CD14-positive monocyte (primary cell): ENCODE measurements at regions not wholly inside any gene's neighbourhood (a gene's known extent, or its start where the extent isn't known, plus 50 kb on each side); places are given as distances from the start of the nearest gene placed in this dataset.

ENCODE experiments used
- DNase-seq, 3 donors: peaks; one replicate each; pipeline ENCODE4 v3.0.0-alpha.2; 2011 to 2022
- H2AFZ ChIP-seq: 2 replicates; pipeline ENCODE4 v1.6.0; 2012; ENCODE audit warnings: mild to moderate bottlenecking, low read depth, low read length, inconsistent platforms; ENCODE audit not compliant: insufficient read depth, poor library complexity, severe bottlenecking
- H3K27ac ChIP-seq, 2 donors: 1 replicate in 1 of 2; 2 replicates in 1 of 2; pipeline ENCODE4 v1.5.1; 2012 to 2013; ENCODE audit warnings: low read length in 2 of 2, control low read depth in 1 of 2, inconsistent platforms in 1 of 2, low read depth in 1 of 2, mild to moderate bottlenecking in 1 of 2
- H3K27me3 ChIP-seq, 2 donors: one replicate each; pipeline versions ENCODE4 v1.6.0 to v1.6.1; 2011 to 2013; ENCODE audit warnings: low read length in 2 of 2; ENCODE audit not compliant: control insufficient read depth in 2 of 2, insufficient read depth in 2 of 2
- H3K36me3 ChIP-seq, 2 donors: replicated peaks in 1 of 2; 1 replicate in 1 of 2; 2 replicates in 1 of 2; pipeline versions ENCODE4 v1.5.1 to v1.6.1; 2012 to 2013; ENCODE audit warnings: low read length in 2 of 2, control low read depth in 1 of 2, inconsistent platforms in 1 of 2, mild to moderate bottlenecking in 1 of 2; ENCODE audit not compliant: insufficient read depth in 2 of 2, control insufficient read depth in 1 of 2
- H3K4me1 ChIP-seq, 2 donors: 1 replicate in 1 of 2; 2 replicates in 1 of 2; pipeline versions ENCODE4 v1.5.1 to v1.6.1; 2012 to 2013; ENCODE audit warnings: low read length in 2 of 2, control low read depth in 1 of 2, inconsistent platforms in 1 of 2, mild to moderate bottlenecking in 1 of 2, moderate library complexity in 1 of 2; ENCODE audit not compliant: insufficient read depth in 2 of 2, control insufficient read depth in 1 of 2
- H3K4me2 ChIP-seq: replicated peaks from 2 replicates; pipeline ENCODE3; 2012; ENCODE audit warnings: low read length, moderate library complexity, mild to moderate bottlenecking; ENCODE audit not compliant: poor library complexity, severe bottlenecking; ENCODE audit errors: extremely low read depth
- H3K4me3 ChIP-seq, 3 experiments: fragments of 200-600 bp in 1 of 3; sonication (generic) in 1 of 3; replicated peaks in 1 of 3; 1 replicate in 2 of 3; 2 replicates in 1 of 3; pipeline ENCODE4 v1.5.1; 2011 to 2013; ENCODE audit warnings: low read length in 3 of 3, mild to moderate bottlenecking in 3 of 3, control low read depth in 2 of 3, low read depth in 2 of 3, inconsistent platforms in 1 of 3, moderate library complexity in 1 of 3
- H3K79me2 ChIP-seq: 2 replicates; pipeline ENCODE4 v1.6.0; 2012; ENCODE audit warnings: mild to moderate bottlenecking, control low read depth, inconsistent platforms, low read length, moderate library complexity; ENCODE audit not compliant: insufficient read depth
- H3K9ac ChIP-seq: 2 replicates; pipeline ENCODE4 v1.6.0; 2017; ENCODE audit warnings: low read length, mild to moderate bottlenecking; ENCODE audit not compliant: insufficient read depth, poor library complexity, severe bottlenecking
- H3K9me3 ChIP-seq, 2 donors: replicated peaks in 1 of 2; 1 replicate in 1 of 2; 2 replicates in 1 of 2; pipeline versions ENCODE4 v1.5.1 to v1.6.1; 2012 to 2013; ENCODE audit warnings: low read length in 2 of 2, control low read depth in 1 of 2; ENCODE audit not compliant: control insufficient read depth in 1 of 2, insufficient read depth in 1 of 2
- H4K20me1 ChIP-seq: 2 replicates; pipeline ENCODE4 v1.6.0; 2012; ENCODE audit warnings: mild to moderate bottlenecking, low read length, control low read depth, moderate library complexity; ENCODE audit not compliant: insufficient read depth
- H3K27ac Mint-ChIP-seq, 7 donors: one replicate each; pipeline ENCODE4 v1.8.0; 2020; ENCODE audit warnings: mild to moderate bottlenecking in 7 of 7, mixed read lengths in 7 of 7, moderate library complexity in 6 of 7, inconsistent platforms in 2 of 7
- H3K27me3 Mint-ChIP-seq, 3 donors: one replicate each; pipeline ENCODE4 v1.8.0; 2021 to 2022; ENCODE audit warnings: low read depth in 3 of 3, mild to moderate bottlenecking in 3 of 3, mixed read lengths in 3 of 3, moderate library complexity in 3 of 3, inconsistent platforms in 1 of 3
- H3K36me3 Mint-ChIP-seq, 2 donors: one replicate each; pipeline ENCODE4 v1.8.0; 2020; ENCODE audit warnings: mixed read lengths in 2 of 2, inconsistent platforms in 1 of 2, mild to moderate bottlenecking in 1 of 2
- H3K4me1 Mint-ChIP-seq: one replicate; pipeline ENCODE4 v1.8.0; 2020; ENCODE audit warnings: mild to moderate bottlenecking, mixed read lengths
- H3K4me3 Mint-ChIP-seq, 2 donors: one replicate each; pipeline ENCODE4 v1.8.0; 2020; ENCODE audit warnings: mild to moderate bottlenecking in 2 of 2, mixed read lengths in 2 of 2, moderate library complexity in 1 of 2
- H3K9me3 Mint-ChIP-seq, 7 donors: one replicate each; pipeline ENCODE4 v1.8.0; 2020 to 2022; ENCODE audit warnings: mixed read lengths in 7 of 7, mild to moderate bottlenecking in 6 of 7, moderate library complexity in 6 of 7, inconsistent platforms in 2 of 7
- CTCF ChIP-seq: fragments of 200-600 bp; IDR thresholded peaks from one replicate; pipeline ENCODE4 v1.8.0; 2022; ENCODE audit warnings: antibody characterized with exemption, mild to moderate bottlenecking
- WGBS: methylation state at CpG from one replicate; pipeline ENCODE4 v1.1.5; 2013; ENCODE audit warnings: missing lambda C conversion rate; ENCODE audit not compliant: insufficient coverage; 5-methylcytosine and 5-hydroxymethylcytosine counted together
- intact Hi-C, 2 donors: fragments of 100-400 bp; cut with micrococcal nuclease; formaldehyde crosslinking; loops; one replicate each; pipeline versions ENCODE4 v1.15.0 to v1.15.1; 2023

DNA sequence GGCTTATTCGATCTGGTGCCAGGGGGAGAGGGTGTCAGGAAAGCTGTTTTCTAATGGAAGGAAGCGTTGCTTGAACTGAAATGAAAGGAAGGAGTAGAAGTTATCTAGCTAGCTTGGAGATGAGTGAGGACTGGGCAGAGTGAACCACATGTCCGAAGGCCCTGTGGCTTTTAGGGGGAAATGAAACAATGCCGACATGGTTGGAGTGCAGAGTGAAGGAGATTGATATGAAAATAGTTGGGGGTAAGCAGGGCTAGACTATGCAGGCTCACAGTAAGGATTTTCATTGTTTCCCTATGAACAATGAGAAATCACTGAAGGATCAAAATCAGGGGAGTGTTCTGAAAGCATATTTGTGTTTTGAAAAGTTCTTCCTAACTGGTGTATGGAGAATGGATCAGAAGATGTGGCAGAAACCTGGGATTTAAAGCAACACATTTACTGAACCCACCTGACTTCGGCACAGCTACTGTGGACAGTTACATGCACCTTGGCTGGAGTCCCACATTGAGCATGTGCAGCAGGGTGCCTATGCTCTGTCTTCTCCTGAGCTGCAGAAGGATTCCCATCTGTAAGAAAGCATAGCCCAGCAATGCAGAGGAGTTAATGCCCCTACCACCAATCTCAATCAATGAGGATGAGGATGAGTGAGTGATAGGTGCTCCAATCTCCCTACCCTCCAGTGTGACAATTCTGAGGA lies 144.4 kb upstream of the TBCA start:
- 47% methylated on average over 5 of the region's 5 CpGs for WGBS
- no peaks in the 10 kb centered on the region for H3K36me3 Mint-ChIP-seq
- Histone ChIP-seq H3K27me3 (no peaks in the 10 kb centered on the region), H3K36me3 (no peaks in the 10 kb centered on the region), H3K4me3 (no peak overlapping the region), H3K27ac (no peak overlapping the region), H2AFZ (peak overlapping the region; percentile 22), H3K79me2 (no peaks in the 10 kb centered on the region), H3K9me3 (peaks cover 0 to under 1% of the 10 kb centered on the region in 2 donors), H3K4me2 (no peak overlapping the region), H4K20me1 (no peaks in the 10 kb centered on the region), H3K4me1 (no peaks in the 10 kb centered on the region), H3K9ac (no peak overlapping the region)
- intact Hi-C loops = no loop called here
- no peak for TF ChIP-seq CTCF
- no peak overlapping the region for H3K27ac Mint-ChIP-seq
- H3K4me1 Mint-ChIP-seq = no peaks in the 10 kb centered on the region
- H3K9me3 Mint-ChIP-seq = peaks cover 0 to 4% (median 3%) of the 10 kb centered on the region in 7 donors
- no peak for DNase-seq
- H3K27me3 Mint-ChIP-seq = peaks cover 0 to 4% (median 1%) of the 10 kb centered on the region in 3 donors
- H3K4me3 Mint-ChIP-seq = no peak overlapping the region

GRCh38 chr5:77915346-77915745 lies 139.2 kb upstream of the TBCA start:
- no peak for TF ChIP-seq CTCF
- Histone ChIP-seq H3K4me2 (no peak overlapping the region), H3K36me3 (no peaks in the 10 kb centered on the region), H4K20me1 (no peaks in the 10 kb centered on the region), H3K79me2 (no peaks in the 10 kb centered on the region), H3K27ac (no peak overlapping the region), H3K9me3 (peaks cover 0 to 5% of the 10 kb centered on the region in 2 donors), H2AFZ (no peak overlapping the region), H3K4me3 (no peak overlapping the region), H3K4me1 (peaks cover 0 to 5% of the 10 kb centered on the region in 2 donors), H3K27me3 (peaks cover 4 to 15% of the 10 kb centered on the region in 2 donors), H3K9ac (no peak overlapping the region)
- 80% methylated on average over 5 of the region's 5 CpGs for WGBS
- no peak for DNase-seq
- Mint-ChIP-seq H3K27ac (no peak overlapping the region), H3K4me3 (no peak overlapping the region), H3K9me3 (peaks cover 0 to 12% (median 10%) of the 10 kb centered on the region in 7 donors), H3K27me3 (peaks cover 2 to 14% (median 11%) of the 10 kb centered on the region in 3 donors), H3K4me1 (peaks cover 3% of the 10 kb centered on the region), H3K36me3 (no peaks in the 10 kb centered on the region)
- intact Hi-C loops = no loop called here
